SK-N-SH treated with all-trans-retinoic acid at 6 μM for 48 hours (cell line): ENCODE measurements at regions not wholly inside any gene's neighbourhood (a gene's known extent, or its start where the extent isn't known, plus 50 kb on each side); places are given as distances from the start of the nearest gene placed in this dataset.

Experiments used
- ARNTL ChIP-seq: fragments of 450-650 bp; formaldehyde crosslinking; IDR thresholded peaks from 2 replicates; pipeline ENCODE4 v1.5.0; 2020; ENCODE audit warnings: low read depth, mild to moderate bottlenecking, moderate library complexity, borderline replicate concordance
- ESRRG ChIP-seq: fragments of 250-450 bp; sonication (Bioruptor Pico); IDR thresholded peaks from 2 replicates; pipeline ENCODE4 v1.6.1; 2021; ENCODE audit warnings: mild to moderate bottlenecking
- ISL1 ChIP-seq: fragments of 250-450 bp; sonication (Bioruptor Pico); IDR thresholded peaks from 2 replicates; pipeline ENCODE4 v2.1.2; 2022; ENCODE audit warnings: mild to moderate bottlenecking, moderate library complexity
- POU6F1 ChIP-seq: fragments of 250-450 bp; sonication (Bioruptor Pico); IDR thresholded peaks from 2 replicates; pipeline ENCODE4 v1.8.0; 2021; ENCODE audit warnings: low read depth, mild to moderate bottlenecking, moderate library complexity, borderline replicate concordance
- RARB ChIP-seq: fragments of 250-450 bp; sonication (Bioruptor Pico); IDR thresholded peaks from 2 replicates; pipeline ENCODE4 v1.8.0; 2021; ENCODE audit warnings: mild to moderate bottlenecking, moderate library complexity
- TCF4 ChIP-seq: fragments of 250-450 bp; sonication (Bioruptor Pico); IDR thresholded peaks from 2 replicates; pipeline ENCODE4 v1.8.0; 2021; ENCODE audit warnings: mild to moderate bottlenecking, moderate library complexity, borderline replicate concordance
- ZFP3 ChIP-seq: fragments of 250-450 bp; sonication (Bioruptor Pico); IDR thresholded peaks from 2 replicates; pipeline ENCODE4 v1.5.0; 2020; ENCODE audit warnings: mild to moderate bottlenecking, moderate library complexity
- TF ChIP-seq, protein P1 (sequence below): fragments of 250-450 bp; sonication (Bioruptor Pico); IDR thresholded peaks from 2 replicates; pipeline ENCODE4 v1.5.1; 2020; ENCODE audit warnings: low read depth, mild to moderate bottlenecking, moderate library complexity
- TF ChIP-seq, protein P2 (sequence below): fragments of 250-450 bp; sonication (Bioruptor Pico); IDR thresholded peaks from 2 replicates; pipeline ENCODE4 v1.8.0; 2020; ENCODE audit warnings: mild to moderate bottlenecking, moderate library complexity, borderline replicate concordance

- TF ChIP-seq POU6F1 (CRISPR knock-in tag), result no peak
- TF ChIP-seq ZFP3, result no peak
- TF ChIP-seq, protein P1, sequence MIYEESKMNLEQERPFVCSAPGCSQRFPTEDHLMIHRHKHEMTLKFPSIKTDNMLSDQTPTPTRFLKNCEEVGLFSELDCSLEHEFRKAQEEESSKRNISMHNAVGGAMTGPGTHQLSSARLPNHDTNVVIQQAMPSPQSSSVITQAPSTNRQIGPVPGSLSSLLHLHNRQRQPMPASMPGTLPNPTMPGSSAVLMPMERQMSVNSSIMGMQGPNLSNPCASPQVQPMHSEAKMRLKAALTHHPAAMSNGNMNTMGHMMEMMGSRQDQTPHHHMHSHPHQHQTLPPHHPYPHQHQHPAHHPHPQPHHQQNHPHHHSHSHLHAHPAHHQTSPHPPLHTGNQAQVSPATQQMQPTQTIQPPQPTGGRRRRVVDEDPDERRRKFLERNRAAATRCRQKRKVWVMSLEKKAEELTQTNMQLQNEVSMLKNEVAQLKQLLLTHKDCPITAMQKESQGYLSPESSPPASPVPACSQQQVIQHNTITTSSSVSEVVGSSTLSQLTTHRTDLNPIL (CRISPR knock-in tag), result no peak
- no peak for TF ChIP-seq ARNTL (CRISPR knock-in tag)
- no peak for TF ChIP-seq RARB (CRISPR knock-in tag)
- TF ChIP-seq, protein P2, sequence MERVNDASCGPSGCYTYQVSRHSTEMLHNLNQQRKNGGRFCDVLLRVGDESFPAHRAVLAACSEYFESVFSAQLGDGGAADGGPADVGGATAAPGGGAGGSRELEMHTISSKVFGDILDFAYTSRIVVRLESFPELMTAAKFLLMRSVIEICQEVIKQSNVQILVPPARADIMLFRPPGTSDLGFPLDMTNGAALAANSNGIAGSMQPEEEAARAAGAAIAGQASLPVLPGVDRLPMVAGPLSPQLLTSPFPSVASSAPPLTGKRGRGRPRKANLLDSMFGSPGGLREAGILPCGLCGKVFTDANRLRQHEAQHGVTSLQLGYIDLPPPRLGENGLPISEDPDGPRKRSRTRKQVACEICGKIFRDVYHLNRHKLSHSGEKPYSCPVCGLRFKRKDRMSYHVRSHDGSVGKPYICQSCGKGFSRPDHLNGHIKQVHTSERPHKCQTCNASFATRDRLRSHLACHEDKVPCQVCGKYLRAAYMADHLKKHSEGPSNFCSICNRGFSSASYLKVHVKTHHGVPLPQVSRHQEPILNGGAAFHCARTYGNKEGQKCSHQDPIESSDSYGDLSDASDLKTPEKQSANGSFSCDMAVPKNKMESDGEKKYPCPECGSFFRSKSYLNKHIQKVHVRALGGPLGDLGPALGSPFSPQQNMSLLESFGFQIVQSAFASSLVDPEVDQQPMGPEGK, result no peak
- no peak for TF ChIP-seq TCF4 (CRISPR knock-in tag)
- TF ChIP-seq ESRRG, result no peak
- no peak for TF ChIP-seq ISL1 (CRISPR knock-in tag)
These were observed 181.0 kb upstream of the RSPO3 start for GRCh38 chr6:126937426-126937825.
